Activated T-helper 1 cell treated with anti-CD3 and anti-CD28 coated beads, Interleukin-12 subunit alpha, Interleukin-12 subunit beta, Interleukin-2, Interleukin-4 antibody, amounts not matched to agents 30 ng/mL and 10 ng/mL and 1 ng/mL, durations not matched to agents 14 hours and 24 hours and 36 hours (primary cell): ENCODE measurements at regions not wholly inside any gene's neighbourhood (a gene's known extent, or its start where the extent isn't known, plus 50 kb on each side); places are given as distances from the start of the nearest gene placed in this dataset.

Source experiments
- DNase-seq: peaks from one replicate; pipeline ENCODE4 v3.0.0; 2021; ENCODE audit warnings: low spot score
- H3K27ac Mint-ChIP-seq: one replicate; pipeline ENCODE4 v1.8.0; 2021; ENCODE audit warnings: mild to moderate bottlenecking, mixed read lengths
- H3K27me3 Mint-ChIP-seq: one replicate; pipeline ENCODE4 v1.8.0; 2022; ENCODE audit warnings: mild to moderate bottlenecking, moderate library complexity, mixed read lengths; ENCODE audit not compliant: insufficient read depth
- H3K36me3 Mint-ChIP-seq: one replicate; pipeline ENCODE4 v1.8.0; 2021; ENCODE audit warnings: low read depth, mixed read lengths
- H3K4me1 Mint-ChIP-seq: one replicate; pipeline ENCODE4 v1.8.0; 2021; ENCODE audit warnings: low read depth, mixed read lengths
- H3K4me3 Mint-ChIP-seq: one replicate; pipeline ENCODE4 v1.8.0; 2021; ENCODE audit warnings: mild to moderate bottlenecking, moderate library complexity, mixed read lengths
- H3K9me3 Mint-ChIP-seq: one replicate; pipeline ENCODE4 v1.8.0; 2021; ENCODE audit warnings: mixed read lengths
- intact Hi-C: fragments of 100-400 bp; cut with micrococcal nuclease; formaldehyde crosslinking; loops from one replicate; pipeline ENCODE4 v1.15.1; 2024

- H3K9me3 Mint-ChIP-seq: no peaks in the 10 kb centered on the region
- H3K27ac Mint-ChIP-seq: no peak overlapping the region
- peaks cover 5% of the 10 kb centered on the region for H3K27me3 Mint-ChIP-seq
- H3K4me3 Mint-ChIP-seq: no peak overlapping the region
- DNase-seq: no peak
- intact Hi-C loops: no loop called here
- H3K4me1 Mint-ChIP-seq: no peaks in the 10 kb centered on the region
- H3K36me3 Mint-ChIP-seq: no peaks in the 10 kb centered on the region
Measured at GRCh38 chr11:129324533-129325175, 51.0 kb upstream of the BARX2 start.

GRCh38 chr11:129323896-129324502 lies 51.6 kb upstream of the BARX2 start:
- no peaks in the 10 kb centered on the region for H3K36me3 Mint-ChIP-seq
- H3K27me3 Mint-ChIP-seq: peaks cover 5% of the 10 kb centered on the region
- intact Hi-C loops: no loop called here

GRCh38 chr11:129322941-129323340 lies 52.7 kb upstream of the BARX2 start:
- DNase-seq: no peak
- intact Hi-C loops: no loop called here
- no peaks in the 10 kb centered on the region for H3K36me3 Mint-ChIP-seq
- no peaks in the 10 kb centered on the region for H3K9me3 Mint-ChIP-seq
- H3K4me1 Mint-ChIP-seq: no peaks in the 10 kb centered on the region
- H3K27me3 Mint-ChIP-seq: peaks cover 7% of the 10 kb centered on the region
- H3K4me3 Mint-ChIP-seq: no peak overlapping the region
- no peak overlapping the region for H3K27ac Mint-ChIP-seq

More at GRCh38 chr11:129323896-129324502, 51.6 kb upstream of the BARX2 start:
- H3K27ac Mint-ChIP-seq: no peak overlapping the region
- H3K4me3 Mint-ChIP-seq: no peak overlapping the region
- H3K9me3 Mint-ChIP-seq: no peaks in the 10 kb centered on the region
- no peaks in the 10 kb centered on the region for H3K4me1 Mint-ChIP-seq
- no peak for DNase-seq

- peaks cover 8% of the 10 kb centered on the region for H3K27me3 Mint-ChIP-seq
- no peaks in the 10 kb centered on the region for H3K9me3 Mint-ChIP-seq
Measured at GRCh38 chr11:129321076-129321475, 54.6 kb upstream of the BARX2 start.

GRCh38 chr11:129320494-129320893 lies 55.2 kb upstream of the BARX2 start:
- no peak overlapping the region for H3K27ac Mint-ChIP-seq
- peaks cover 8% of the 10 kb centered on the region for H3K27me3 Mint-ChIP-seq
- H3K9me3 Mint-ChIP-seq: no peaks in the 10 kb centered on the region
- no peaks in the 10 kb centered on the region for H3K4me1 Mint-ChIP-seq
- H3K36me3 Mint-ChIP-seq: no peaks in the 10 kb centered on the region
- H3K4me3 Mint-ChIP-seq: no peak overlapping the region
- intact Hi-C loops: no loop called here
- DNase-seq: no peak

More at GRCh38 chr11:129321076-129321475, 54.6 kb upstream of the BARX2 start:
- intact Hi-C loops: no loop called here
- Mint-ChIP-seq H3K4me3 (no peak overlapping the region), H3K36me3 (no peaks in the 10 kb centered on the region), H3K27ac (no peak overlapping the region), H3K4me1 (no peaks in the 10 kb centered on the region)
- DNase-seq: no peak

- H3K27ac Mint-ChIP-seq: no peak overlapping the region
- H3K4me3 Mint-ChIP-seq: no peak overlapping the region
- H3K9me3 Mint-ChIP-seq: no peaks in the 10 kb centered on the region
- no peaks in the 10 kb centered on the region for H3K4me1 Mint-ChIP-seq
- H3K27me3 Mint-ChIP-seq: peaks cover 8% of the 10 kb centered on the region
- no peaks in the 10 kb centered on the region for H3K36me3 Mint-ChIP-seq
- DNase-seq: no peak
- intact Hi-C loops: no loop called here
Measured at GRCh38 chr11:129319751-129320150, 55.9 kb upstream of the BARX2 start.

- Mint-ChIP-seq H3K27me3 (peaks cover 8% of the 10 kb centered on the region), H3K4me1 (no peaks in the 10 kb centered on the region), H3K4me3 (no peak overlapping the region), H3K9me3 (no peaks in the 10 kb centered on the region), H3K27ac (no peak overlapping the region), H3K36me3 (no peaks in the 10 kb centered on the region)
- DNase-seq: no peak
- intact Hi-C loops: no loop called here
Measured at GRCh38 chr11:129319201-129319600, 56.4 kb upstream of the BARX2 start.

GRCh38 chr11:129317571-129317970 lies 58.1 kb upstream of the BARX2 start:
- H3K27ac Mint-ChIP-seq: no peak overlapping the region
- intact Hi-C loops: no loop called here
- no peaks in the 10 kb centered on the region for H3K4me1 Mint-ChIP-seq
- H3K36me3 Mint-ChIP-seq: no peaks in the 10 kb centered on the region
- no peaks in the 10 kb centered on the region for H3K9me3 Mint-ChIP-seq
- H3K27me3 Mint-ChIP-seq: peaks cover 8% of the 10 kb centered on the region
- H3K4me3 Mint-ChIP-seq: no peak overlapping the region
- DNase-seq: no peak

- intact Hi-C loops: no loop called here
- DNase-seq: no peak
- no peak overlapping the region for H3K27ac Mint-ChIP-seq
- no peak overlapping the region for H3K4me3 Mint-ChIP-seq
- no peaks in the 10 kb centered on the region for H3K4me1 Mint-ChIP-seq
- no peaks in the 10 kb centered on the region for H3K9me3 Mint-ChIP-seq
- H3K27me3 Mint-ChIP-seq: peaks cover 4% of the 10 kb centered on the region
- no peaks in the 10 kb centered on the region for H3K36me3 Mint-ChIP-seq
Measured at GRCh38 chr11:129316781-129317180, 58.9 kb upstream of the BARX2 start.

- no peak overlapping the region for H3K27ac Mint-ChIP-seq
- DNase-seq: no peak
- intact Hi-C loops: no loop called here
- no peaks in the 10 kb centered on the region for H3K4me1 Mint-ChIP-seq
- H3K36me3 Mint-ChIP-seq: no peaks in the 10 kb centered on the region
- no peaks in the 10 kb centered on the region for H3K9me3 Mint-ChIP-seq
- H3K27me3 Mint-ChIP-seq: peaks cover 4% of the 10 kb centered on the region
- H3K4me3 Mint-ChIP-seq: no peak overlapping the region
Measured at GRCh38 chr11:129315781-129316579, 59.7 kb upstream of the BARX2 start.

GRCh38 chr11:129314371-129314770 lies 61.3 kb upstream of the BARX2 start:
- no peaks in the 10 kb centered on the region for H3K9me3 Mint-ChIP-seq
- H3K4me3 Mint-ChIP-seq: no peak overlapping the region
- intact Hi-C loops: no loop called here
- H3K4me1 Mint-ChIP-seq: no peaks in the 10 kb centered on the region
- DNase-seq: no peak
- H3K36me3 Mint-ChIP-seq: no peaks in the 10 kb centered on the region
- peaks cover 3% of the 10 kb centered on the region for H3K27me3 Mint-ChIP-seq
- H3K27ac Mint-ChIP-seq: no peak overlapping the region

GRCh38 chr11:129313541-129314297 lies 61.9 kb upstream of the BARX2 start:
- Mint-ChIP-seq H3K27me3 (peaks cover 4% of the 10 kb centered on the region), H3K36me3 (no peaks in the 10 kb centered on the region), H3K4me1 (no peaks in the 10 kb centered on the region), H3K9me3 (no peaks in the 10 kb centered on the region), H3K4me3 (no peak overlapping the region), H3K27ac (no peak overlapping the region)
- intact Hi-C loops: no loop called here
- DNase-seq: no peak
